ENCODE measurements at regions not wholly inside any gene's neighbourhood (a gene's known extent, or its start where the extent isn't known, plus 50 kb on each side); places are given as distances from the start of the nearest gene placed in this dataset.
"Not testable (repeated sequence)": the region's sequence is repeated elsewhere in the genome, so short reads cannot be mapped to it uniquely, and the experiment has no call there.

DNA sequence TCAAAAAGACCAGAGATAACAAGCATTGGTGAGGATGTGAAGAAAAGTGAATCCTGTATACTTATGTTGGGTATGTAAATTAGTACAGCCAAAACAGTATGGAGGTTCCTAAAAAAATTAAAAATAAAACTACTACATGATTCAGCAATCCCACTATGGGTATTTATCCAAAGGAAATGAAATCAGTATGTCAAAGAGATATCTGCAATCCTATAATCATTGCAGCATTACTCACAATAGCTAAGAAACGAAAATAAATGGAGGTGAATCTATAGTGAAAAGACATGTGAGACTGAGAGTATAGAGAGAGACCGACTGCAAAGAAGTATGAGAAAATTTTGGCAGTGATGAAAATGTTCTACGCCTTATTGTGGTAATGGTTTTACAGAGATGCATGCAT is 139.2 kb upstream of the TMEM168 start:
- Histone ChIP-seq H3K4me2 (ENCODE audit: low read length) (no peak overlapping the region), H3K27me3 (ENCODE audit: control insufficient read depth, insufficient read depth, low read length) (no peaks in the 10 kb centered on the region), H3K79me2 (peaks cover 18% of the 10 kb centered on the region), H3K27ac (no peak overlapping the region), H3K9me3 (ENCODE audit: control insufficient read depth, low read length) (no peaks in the 10 kb centered on the region), H3K9ac (no peak overlapping the region), H3K4me1 (no peaks in the 10 kb centered on the region), H2AFZ (no peak overlapping the region), H3K36me3 (ENCODE audit: control insufficient read depth, insufficient read depth, low read length) (no peaks in the 10 kb centered on the region), H3K4me3 (ENCODE audit: low read depth, low read length) (no peak overlapping the region)
- TF ChIP-seq, protein P1, sequence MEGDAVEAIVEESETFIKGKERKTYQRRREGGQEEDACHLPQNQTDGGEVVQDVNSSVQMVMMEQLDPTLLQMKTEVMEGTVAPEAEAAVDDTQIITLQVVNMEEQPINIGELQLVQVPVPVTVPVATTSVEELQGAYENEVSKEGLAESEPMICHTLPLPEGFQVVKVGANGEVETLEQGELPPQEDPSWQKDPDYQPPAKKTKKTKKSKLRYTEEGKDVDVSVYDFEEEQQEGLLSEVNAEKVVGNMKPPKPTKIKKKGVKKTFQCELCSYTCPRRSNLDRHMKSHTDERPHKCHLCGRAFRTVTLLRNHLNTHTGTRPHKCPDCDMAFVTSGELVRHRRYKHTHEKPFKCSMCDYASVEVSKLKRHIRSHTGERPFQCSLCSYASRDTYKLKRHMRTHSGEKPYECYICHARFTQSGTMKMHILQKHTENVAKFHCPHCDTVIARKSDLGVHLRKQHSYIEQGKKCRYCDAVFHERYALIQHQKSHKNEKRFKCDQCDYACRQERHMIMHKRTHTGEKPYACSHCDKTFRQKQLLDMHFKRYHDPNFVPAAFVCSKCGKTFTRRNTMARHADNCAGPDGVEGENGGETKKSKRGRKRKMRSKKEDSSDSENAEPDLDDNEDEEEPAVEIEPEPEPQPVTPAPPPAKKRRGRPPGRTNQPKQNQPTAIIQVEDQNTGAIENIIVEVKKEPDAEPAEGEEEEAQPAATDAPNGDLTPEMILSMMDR (IDR thresholded peaks at IDR 0.05) = no peak

DNA sequence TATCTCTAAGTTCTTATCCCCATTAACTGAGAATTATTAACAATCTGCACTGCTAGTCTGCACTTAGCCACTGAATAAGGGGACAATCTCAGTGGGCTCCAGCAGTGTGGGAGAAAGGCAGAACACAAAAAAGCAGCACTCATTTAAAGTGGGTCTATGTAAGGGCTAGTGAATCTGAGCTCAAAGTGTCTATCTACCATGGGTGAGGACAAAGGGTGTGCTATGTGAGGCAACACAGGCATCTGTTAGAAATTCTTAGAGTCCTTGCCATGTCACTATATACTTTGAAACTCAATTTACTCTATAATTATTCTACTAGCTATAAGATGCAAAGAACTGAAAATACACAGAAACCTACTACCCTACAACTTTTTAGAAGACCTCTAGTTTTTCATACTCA is 135.8 kb upstream of the TMEM168 start:
- H3K4me2 ChIP-seq (ENCODE audit: low read length) = no peak overlapping the region
- H3K79me2 ChIP-seq = peaks cover 19% of the 10 kb centered on the region
- no peak overlapping the region for H2AFZ ChIP-seq
- no peaks in the 10 kb centered on the region for H3K36me3 ChIP-seq (ENCODE audit: control insufficient read depth, insufficient read depth, low read length)
- no peak overlapping the region for H3K4me3 ChIP-seq (ENCODE audit: low read depth, low read length)
- no peak overlapping the region for H3K9ac ChIP-seq
- no peaks in the 10 kb centered on the region for H3K4me1 ChIP-seq
- TF ChIP-seq, protein P1 (IDR thresholded peaks at IDR 0.05) = no peak
- no peaks in the 10 kb centered on the region for H3K27me3 ChIP-seq (ENCODE audit: control insufficient read depth, insufficient read depth, low read length)
- no peak overlapping the region for H3K27ac ChIP-seq
- H3K9me3 ChIP-seq (ENCODE audit: control insufficient read depth, low read length) = no peaks in the 10 kb centered on the region

DNA sequence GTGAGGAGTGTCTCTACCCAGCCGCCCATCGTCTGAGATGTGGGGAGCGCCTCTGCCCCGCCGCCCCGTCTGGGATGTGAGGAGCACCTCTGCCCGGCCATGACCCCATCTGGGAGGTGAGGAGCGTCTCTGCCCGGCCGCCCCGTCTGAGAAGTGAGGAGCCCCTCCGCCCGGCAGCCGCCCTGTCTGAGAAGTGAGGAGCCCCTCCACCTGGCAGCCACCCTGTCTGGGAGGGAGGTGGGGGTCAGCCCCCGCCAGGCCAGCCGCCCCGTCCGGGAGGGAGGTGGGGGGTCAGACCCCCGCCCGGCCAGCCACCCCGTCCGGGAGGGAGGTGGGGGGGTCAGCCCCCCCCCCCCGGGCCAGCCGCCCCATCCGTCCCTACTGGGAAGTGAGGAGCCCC is 132.4 kb upstream of the TMEM168 start:
- H3K27me3 ChIP-seq (ENCODE audit: control insufficient read depth, insufficient read depth, low read length); H3K4me3 ChIP-seq (ENCODE audit: low read depth, low read length); H3K9ac ChIP-seq; H3K9me3 ChIP-seq (ENCODE audit: control insufficient read depth, low read length); H3K27ac ChIP-seq; H3K36me3 ChIP-seq (ENCODE audit: control insufficient read depth, insufficient read depth, low read length); H3K4me1 ChIP-seq; H3K4me2 ChIP-seq (ENCODE audit: low read length); H2AFZ ChIP-seq: not testable (repeated sequence)
- H3K79me2 ChIP-seq = peaks cover 15% of the 10 kb centered on the region

DNA sequence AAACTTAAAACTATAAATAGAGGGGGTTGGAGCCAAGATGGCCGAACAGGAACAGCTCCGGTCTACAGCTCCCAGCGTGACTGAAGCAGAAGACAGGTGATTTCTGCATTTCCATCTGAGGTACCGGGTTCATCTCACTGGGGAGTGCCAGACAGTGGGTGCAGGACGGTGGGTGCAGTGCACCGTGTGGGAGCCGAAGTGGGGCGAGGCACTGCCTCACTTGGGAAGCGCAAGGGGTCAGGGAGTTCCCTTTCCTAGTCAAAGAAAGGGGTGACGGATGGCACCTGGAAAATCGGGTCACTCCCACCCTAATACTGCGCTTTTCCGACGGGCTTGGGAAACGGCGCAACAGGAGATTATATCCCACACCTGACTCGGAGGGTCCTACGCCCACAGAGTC is 126.2 kb upstream of the TMEM168 start:
- not testable (repeated sequence) for H3K79me2 ChIP-seq; H3K27ac ChIP-seq; H3K9me3 ChIP-seq (ENCODE audit: control insufficient read depth, low read length); H3K4me1 ChIP-seq; H3K27me3 ChIP-seq (ENCODE audit: control insufficient read depth, insufficient read depth, low read length); H3K4me2 ChIP-seq (ENCODE audit: low read length); H3K36me3 ChIP-seq (ENCODE audit: control insufficient read depth, insufficient read depth, low read length); H2AFZ ChIP-seq; H3K9ac ChIP-seq; H3K4me3 ChIP-seq (ENCODE audit: low read depth, low read length)

DNA sequence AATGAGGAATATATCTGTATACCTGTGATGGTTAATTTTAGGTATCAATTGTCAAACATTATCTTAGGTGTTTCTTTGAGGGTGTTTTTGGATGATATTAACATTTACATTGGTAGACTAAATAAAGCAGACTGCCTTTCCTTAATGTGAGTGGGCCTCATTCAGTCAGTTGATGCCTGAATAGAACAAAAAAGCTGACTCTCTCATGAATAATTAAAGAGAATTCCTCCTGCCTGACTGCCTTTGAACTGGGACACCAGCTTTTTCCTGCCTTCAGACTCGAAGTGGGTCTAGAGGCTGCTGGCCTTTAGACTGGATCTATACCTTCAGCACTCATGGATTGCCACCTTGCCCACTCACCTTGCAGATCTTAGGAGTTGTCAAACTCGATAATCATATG is 117.9 kb upstream of the TMEM168 start:
- Histone ChIP-seq H3K36me3 (ENCODE audit: control insufficient read depth, insufficient read depth, low read length) (no peaks in the 10 kb centered on the region), H3K27me3 (ENCODE audit: control insufficient read depth, insufficient read depth, low read length) (no peaks in the 10 kb centered on the region), H3K79me2 (peaks cover 8% of the 10 kb centered on the region), H3K4me3 (ENCODE audit: low read depth, low read length) (no peak overlapping the region), H3K9me3 (ENCODE audit: control insufficient read depth, low read length) (no peaks in the 10 kb centered on the region), H3K4me2 (ENCODE audit: low read length) (no peak overlapping the region), H3K4me1 (no peaks in the 10 kb centered on the region), H2AFZ (no peak overlapping the region), H3K9ac (no peak overlapping the region), H3K27ac (no peak overlapping the region)
- TF ChIP-seq, protein P1 (IDR thresholded peaks at IDR 0.05) = no peak

DNA sequence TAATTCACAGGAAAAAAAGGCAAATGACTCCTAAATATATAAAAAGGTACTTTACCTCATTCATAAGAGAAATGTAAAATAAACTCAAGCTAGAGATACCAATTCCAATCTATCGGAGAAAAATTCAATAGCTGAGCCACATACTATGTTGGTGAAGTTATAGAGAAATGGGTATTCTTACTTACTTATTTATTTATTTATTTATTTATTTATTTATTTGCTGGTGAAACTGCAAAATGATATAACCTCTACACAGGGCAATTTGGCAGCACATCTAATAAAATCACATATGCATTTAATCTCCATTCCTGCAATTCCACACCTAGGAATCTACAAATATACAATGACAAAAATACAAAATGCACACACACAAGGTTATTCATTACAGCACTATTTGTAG is 117.5 kb upstream of the TMEM168 start:
- H3K27ac ChIP-seq = no peak overlapping the region
- no peak overlapping the region for H2AFZ ChIP-seq
- peaks cover 8% of the 10 kb centered on the region for H3K79me2 ChIP-seq
- no peaks in the 10 kb centered on the region for H3K36me3 ChIP-seq (ENCODE audit: control insufficient read depth, insufficient read depth, low read length)
- H3K27me3 ChIP-seq (ENCODE audit: control insufficient read depth, insufficient read depth, low read length) = no peaks in the 10 kb centered on the region
- H3K9ac ChIP-seq = no peak overlapping the region
- H3K9me3 ChIP-seq (ENCODE audit: control insufficient read depth, low read length) = no peaks in the 10 kb centered on the region
- H3K4me2 ChIP-seq (ENCODE audit: low read length) = no peak overlapping the region
- no peaks in the 10 kb centered on the region for H3K4me1 ChIP-seq
- H3K4me3 ChIP-seq (ENCODE audit: low read depth, low read length) = no peak overlapping the region
- TF ChIP-seq, protein P1 (IDR thresholded peaks at IDR 0.05) = no peak

All from parathyroid adenoma (tissue), 2 donors.